Astrocyte of the cerebellum (primary cell): ENCODE measurements at regions not wholly inside any gene's neighbourhood (a gene's known extent, or its start where the extent isn't known, plus 50 kb on each side); places are given as distances from the start of the nearest gene placed in this dataset.
"Not testable (repeated sequence)": the region's sequence is repeated elsewhere in the genome, so short reads cannot be mapped to it uniquely, and the experiment has no call there.

ENCODE experiments used
- DNase-seq: peaks from one replicate; pipeline ENCODE4 v3.0.0-alpha.2; 2011; ENCODE audit warnings: low read depth
- H3K4me3 ChIP-seq: 2 replicates; pipeline ENCODE4 v1.5.1; 2011; ENCODE audit warnings: mild to moderate bottlenecking, low read depth, low read length, moderate library complexity
- in situ Hi-C: cut with HindIII; loops from 2 replicates; pipeline ENCODE4 v1.10.0; 2017; ENCODE audit warnings: low sequenced_read_pairs
- TF ChIP-seq, protein P1 (sequence below): IDR thresholded peaks from 2 replicates; pipeline ENCODE4 v1.5.1; 2012; ENCODE audit warnings: low read length, low read depth, moderate library complexity, mild to moderate bottlenecking; ENCODE audit errors: missing control alignments

DNA sequence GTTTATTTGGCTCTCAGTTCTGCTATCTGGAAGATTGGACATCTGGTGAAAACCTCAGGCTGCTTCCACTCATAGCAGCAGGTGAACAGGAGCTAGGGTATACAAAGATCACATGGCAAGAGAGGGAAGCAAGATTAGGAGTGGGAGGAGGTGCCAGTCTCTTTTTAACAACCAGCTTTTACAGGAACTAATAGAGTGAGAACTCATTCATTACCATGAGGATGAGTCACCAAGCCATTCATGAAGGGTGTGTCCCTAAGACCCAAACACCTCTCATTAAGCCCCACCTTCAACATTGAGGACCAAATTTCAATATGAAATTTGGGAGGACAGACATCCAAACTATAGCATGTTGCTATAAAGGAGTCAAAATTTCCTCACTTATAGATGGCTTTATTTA is 85.4 kb upstream of the HCRTR2 start:
- in situ Hi-C loops, result no loop called here
- H3K4me3 ChIP-seq, result no peak overlapping the region
- TF ChIP-seq, protein P1, sequence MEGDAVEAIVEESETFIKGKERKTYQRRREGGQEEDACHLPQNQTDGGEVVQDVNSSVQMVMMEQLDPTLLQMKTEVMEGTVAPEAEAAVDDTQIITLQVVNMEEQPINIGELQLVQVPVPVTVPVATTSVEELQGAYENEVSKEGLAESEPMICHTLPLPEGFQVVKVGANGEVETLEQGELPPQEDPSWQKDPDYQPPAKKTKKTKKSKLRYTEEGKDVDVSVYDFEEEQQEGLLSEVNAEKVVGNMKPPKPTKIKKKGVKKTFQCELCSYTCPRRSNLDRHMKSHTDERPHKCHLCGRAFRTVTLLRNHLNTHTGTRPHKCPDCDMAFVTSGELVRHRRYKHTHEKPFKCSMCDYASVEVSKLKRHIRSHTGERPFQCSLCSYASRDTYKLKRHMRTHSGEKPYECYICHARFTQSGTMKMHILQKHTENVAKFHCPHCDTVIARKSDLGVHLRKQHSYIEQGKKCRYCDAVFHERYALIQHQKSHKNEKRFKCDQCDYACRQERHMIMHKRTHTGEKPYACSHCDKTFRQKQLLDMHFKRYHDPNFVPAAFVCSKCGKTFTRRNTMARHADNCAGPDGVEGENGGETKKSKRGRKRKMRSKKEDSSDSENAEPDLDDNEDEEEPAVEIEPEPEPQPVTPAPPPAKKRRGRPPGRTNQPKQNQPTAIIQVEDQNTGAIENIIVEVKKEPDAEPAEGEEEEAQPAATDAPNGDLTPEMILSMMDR, result no peak
- DNase-seq, result no peak

DNA sequence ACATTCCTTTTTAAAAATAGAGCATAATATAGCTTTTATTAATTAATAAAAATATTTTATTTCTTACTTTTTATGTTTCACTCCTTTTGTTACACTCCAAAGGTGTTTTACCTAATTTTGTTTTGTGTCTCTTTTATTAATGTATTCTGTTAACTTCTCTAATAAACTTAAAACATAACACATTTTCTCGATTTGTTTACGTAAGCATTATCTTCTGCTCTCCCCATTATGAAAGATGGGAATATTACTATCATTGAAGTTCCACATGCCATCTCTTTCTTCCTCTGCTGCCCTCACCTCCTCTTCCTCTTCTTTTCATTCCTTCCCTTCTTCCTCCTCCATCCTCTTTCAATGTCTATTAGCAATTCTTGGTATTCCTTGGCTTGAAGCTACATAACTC is 85.0 kb upstream of the HCRTR2 start:
- no peak overlapping the region for H3K4me3 ChIP-seq
- DNase-seq, result no peak
- in situ Hi-C loops, result no loop called here
- TF ChIP-seq, protein P1, result no peak

DNA sequence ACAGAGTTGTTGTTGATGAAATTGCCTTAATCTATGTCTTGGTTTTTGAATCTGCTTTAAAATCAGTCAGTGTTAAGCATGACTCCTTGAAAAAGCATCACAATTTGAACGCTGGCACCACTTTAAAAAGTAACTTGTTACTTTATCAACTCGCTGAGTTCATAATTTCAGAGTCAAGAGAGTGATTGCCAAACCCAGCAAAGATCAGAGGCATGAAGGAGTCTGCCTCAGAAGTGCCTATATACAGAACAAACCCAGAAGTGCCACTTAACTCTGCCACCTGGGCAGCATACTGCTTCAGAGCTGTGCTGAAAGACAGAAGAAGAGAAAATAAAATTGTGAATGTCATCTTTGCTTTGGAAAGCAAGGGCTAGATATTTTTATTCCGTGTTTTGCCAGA is 73.6 kb upstream of the HCRTR2 start:
- in situ Hi-C loops, result no loop called here
- no peak for DNase-seq
- no peak overlapping the region for H3K4me3 ChIP-seq
- TF ChIP-seq, protein P1, result no peak

DNA sequence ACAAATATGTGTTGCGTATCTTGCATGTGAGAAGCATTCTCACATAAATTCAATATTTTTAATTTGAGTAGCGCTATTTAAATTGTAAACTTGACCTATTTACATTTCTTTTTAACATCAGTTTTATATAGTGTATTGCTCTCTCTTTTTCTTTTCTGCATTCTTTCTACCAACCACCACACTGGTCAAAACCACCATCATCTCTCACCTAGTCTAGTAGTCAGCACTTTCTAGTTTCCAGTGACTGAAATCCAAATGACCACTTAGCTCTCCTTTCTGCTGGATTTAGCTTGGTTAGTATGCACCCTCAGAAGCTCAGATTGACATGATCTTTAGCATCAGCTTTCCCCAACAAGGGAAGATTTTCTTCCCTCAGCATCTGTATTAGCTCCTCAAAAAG is 73.2 kb upstream of the HCRTR2 start:
- H3K4me3 ChIP-seq, result no peak overlapping the region
- in situ Hi-C loops, result no loop called here
- DNase-seq, result no peak
- TF ChIP-seq, protein P1, result no peak

DNA sequence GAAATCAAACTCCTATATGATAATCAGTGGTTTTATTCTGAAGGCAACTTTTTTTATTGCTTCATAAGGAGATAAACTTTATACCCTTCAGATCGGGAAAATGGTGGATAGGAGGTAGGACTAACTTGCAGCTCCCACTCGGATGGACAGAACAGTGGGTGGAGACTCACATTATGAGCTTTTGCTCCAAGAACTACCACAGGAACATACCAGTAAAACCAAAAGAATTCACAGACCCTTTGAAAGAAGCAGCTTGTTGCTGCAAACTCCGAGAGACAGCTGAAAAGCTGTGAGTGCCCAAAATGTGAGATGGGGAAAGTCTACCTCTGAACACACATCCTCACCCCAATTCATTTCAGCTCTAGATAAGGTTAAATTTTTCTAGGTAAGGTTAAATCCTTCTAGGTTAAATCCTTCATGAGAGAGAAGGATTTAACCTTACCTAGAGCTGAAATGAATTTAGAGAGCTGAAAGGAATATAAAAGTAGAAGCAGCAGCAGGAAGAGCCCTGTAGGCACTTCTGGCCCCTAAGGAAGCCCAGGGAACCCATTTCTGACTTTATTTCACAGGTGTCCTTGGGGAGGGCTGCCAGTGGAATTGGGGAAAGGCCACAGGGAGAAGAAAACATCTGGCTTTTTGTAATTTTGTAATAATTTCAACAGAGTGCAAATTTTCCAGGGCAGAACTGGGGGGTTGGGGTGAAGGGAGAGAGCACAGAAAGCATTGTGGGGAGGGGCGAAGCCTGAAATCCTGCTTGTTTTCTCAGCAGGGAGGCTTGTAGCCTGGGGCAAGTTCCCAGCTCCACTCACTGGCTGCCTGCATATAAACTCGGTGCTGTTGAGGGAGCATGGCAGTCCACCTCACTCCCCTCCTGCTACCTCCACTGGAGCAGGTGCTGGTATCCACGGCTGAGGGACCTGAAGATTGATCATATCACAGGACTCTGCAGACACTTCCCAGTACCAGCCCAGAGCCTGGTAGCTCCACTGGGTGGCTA is 65.9 kb upstream of the HCRTR2 start:
- H3K4me3 ChIP-seq, result no peak overlapping the region
- no peak for DNase-seq
- in situ Hi-C loops, result no loop called here
- TF ChIP-seq, protein P1, result no peak

DNA sequence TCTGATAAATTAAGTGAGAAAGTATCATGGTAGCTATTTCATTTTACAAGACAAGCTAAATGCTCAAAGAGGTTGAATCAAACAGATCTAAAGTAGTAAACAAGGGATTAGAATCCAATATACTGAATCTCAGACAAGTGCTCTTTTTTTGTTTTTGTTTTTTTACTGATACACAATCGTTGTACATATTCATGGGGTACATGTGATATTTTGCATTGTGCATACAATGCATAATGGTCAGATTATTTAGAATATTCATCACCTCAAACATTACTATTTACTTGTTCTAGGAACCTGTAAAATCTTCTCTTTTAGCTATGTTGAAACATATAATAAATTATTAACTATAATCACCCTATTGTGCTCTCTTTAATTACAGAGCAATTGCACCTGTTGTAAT is 57.0 kb upstream of the HCRTR2 start:
- no peak overlapping the region for H3K4me3 ChIP-seq
- TF ChIP-seq, protein P1, result no peak
- in situ Hi-C loops, result no loop called here
- no peak for DNase-seq

DNA sequence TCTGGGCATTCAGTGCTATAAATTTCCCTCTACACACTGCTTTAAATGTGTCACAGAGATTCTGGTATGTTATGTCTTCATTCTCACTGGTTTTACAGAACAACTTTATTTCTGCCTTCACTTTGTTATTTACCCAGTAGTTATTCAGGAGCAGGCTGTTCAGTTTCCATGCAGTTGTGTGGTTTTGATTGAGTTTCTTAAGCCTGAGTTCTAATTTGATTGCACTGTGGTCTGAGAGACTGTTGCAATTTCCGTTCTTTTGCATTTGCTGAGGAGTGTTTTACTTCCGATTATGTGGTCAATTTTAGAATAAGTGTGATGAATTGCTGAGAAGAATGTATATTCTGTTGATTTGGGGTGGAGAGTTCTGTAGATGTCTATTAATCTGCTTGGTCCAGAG is 50.1 kb upstream of the HCRTR2 start:
- in situ Hi-C loops, result not testable (repeated sequence)

More for the DNA sequence above, 50.1 kb upstream of the HCRTR2 start:
- not testable (repeated sequence) for DNase-seq, H3K4me3 ChIP-seq
